NCI-H510A (cell line): ENCODE measurements at regions not wholly inside any gene's neighbourhood (a gene's known extent, or its start where the extent isn't known, plus 50 kb on each side); places are given as distances from the start of the nearest gene placed in this dataset.
A peak's percentile ranks its signal among the peaks of the same experiment; 100 is the strongest.

Experiments
- DNase-seq: peaks from one replicate; lab custom pipeline; 2025; lab: John Stamatoyannopoulos, UW

DNA sequence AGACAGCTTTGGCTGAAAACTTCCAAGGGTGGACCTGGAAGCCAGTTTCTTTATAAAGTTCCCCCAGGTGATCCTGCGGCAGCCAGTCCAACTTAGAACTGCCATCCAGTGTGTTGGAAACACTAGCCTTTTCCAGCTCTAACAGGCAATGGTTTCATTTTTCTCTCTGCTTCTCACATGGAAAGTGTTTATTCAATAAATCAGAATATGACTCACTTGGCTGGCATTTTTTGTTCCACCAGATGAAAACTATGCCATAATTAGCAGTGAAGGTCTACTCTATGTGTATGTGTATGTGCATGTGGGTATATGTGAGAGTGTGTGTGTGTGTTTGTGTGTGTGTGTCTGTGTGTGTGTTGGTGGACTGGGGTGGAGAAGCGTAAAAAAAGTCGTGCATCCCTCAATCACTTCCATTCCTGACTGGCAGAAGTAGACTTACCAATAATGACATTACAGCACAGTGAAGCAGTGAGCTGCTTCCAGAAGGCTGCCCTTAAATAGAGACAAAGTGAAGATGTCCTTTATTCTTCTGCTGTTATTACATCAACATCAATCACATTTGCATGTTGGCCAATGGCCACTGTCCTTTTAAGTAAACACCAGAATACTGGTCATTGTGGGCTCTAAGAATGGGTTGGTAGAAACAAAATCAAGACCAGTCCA lies 90.9 kb upstream of the SETBP1 start:
- DNase-seq: no peak

GRCh38 chr18:44590956-44591670 lies 89.6 kb upstream of the SETBP1 start:
- no peak for DNase-seq

- no peak for DNase-seq
Observed at GRCh38 chr18:44592639-44593038, 88.0 kb upstream of the SETBP1 start.

GRCh38 chr18:44594799-44595467 lies 85.8 kb upstream of the SETBP1 start:
- no peak for DNase-seq

- DNase-seq: no peak
Observed at GRCh38 chr18:44597797-44598196, 82.9 kb upstream of the SETBP1 start.

DNA sequence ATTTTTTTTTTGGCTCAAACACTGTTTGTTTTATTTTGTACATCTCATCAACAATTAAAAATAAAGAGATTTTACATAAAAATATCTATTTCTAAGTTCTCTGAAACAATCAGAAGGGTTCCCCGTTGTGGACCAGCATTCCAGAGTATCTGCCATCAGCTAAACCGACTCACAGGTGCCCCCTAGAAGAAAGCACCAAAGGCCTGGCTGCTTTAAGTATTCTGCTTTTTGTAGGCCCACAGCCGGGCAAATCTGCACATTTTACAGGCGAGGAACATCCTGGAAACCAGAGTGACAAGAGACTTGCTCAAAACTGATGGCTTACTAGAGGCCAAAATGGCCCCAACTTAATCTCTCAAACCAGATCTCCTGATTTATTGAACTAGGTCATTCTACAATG lies 82.2 kb upstream of the SETBP1 start:
- no peak for DNase-seq

- no peak for DNase-seq
Observed at GRCh38 chr18:44599412-44599811, 81.3 kb upstream of the SETBP1 start.

- no peak for DNase-seq
Observed at GRCh38 chr18:44601447-44601846, 79.2 kb upstream of the SETBP1 start.

GRCh38 chr18:44602380-44602779 lies 78.3 kb upstream of the SETBP1 start:
- DNase-seq: no peak

GRCh38 chr18:44602845-44603244 lies 77.8 kb upstream of the SETBP1 start:
- DNase-seq: no peak

DNA sequence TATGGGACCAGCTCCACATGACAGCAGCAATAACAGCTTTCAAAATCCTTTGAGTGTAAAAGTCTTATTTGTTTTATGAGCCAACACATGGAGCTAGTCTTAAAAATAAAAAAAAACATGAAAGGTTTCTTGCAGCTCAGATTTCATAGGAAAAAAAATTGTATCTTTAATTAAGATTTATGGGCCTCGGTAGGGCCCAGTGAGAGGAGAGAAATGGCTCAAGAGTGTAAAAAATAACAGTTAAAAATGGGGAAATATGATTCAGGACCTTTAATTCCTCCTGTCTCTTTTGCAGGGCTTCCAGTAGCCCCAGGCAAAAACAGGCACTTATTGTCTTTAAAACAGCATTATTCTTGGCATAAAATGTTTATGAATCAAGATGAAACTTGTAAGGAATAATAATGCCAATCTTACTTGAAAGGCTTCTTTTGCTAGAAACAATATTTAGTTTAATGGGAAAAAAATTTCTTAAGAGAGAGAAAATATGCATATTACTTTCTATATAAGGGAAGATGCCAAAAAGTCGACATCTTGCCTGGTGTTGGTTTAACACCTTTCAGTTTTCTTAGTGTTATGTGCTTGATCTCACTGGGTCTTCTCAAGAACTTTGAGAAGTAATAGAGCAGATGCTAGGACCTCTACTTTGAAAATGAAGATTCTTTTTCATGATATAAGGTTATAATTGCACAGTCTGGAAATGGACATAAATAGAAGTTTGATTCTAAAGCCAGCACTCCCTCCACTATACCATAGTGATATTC lies 71.3 kb upstream of the SETBP1 start:
- DNase-seq: no peak

- DNase-seq: no peak
Observed at GRCh38 chr18:44620812-44621211, 59.9 kb upstream of the SETBP1 start.

DNA sequence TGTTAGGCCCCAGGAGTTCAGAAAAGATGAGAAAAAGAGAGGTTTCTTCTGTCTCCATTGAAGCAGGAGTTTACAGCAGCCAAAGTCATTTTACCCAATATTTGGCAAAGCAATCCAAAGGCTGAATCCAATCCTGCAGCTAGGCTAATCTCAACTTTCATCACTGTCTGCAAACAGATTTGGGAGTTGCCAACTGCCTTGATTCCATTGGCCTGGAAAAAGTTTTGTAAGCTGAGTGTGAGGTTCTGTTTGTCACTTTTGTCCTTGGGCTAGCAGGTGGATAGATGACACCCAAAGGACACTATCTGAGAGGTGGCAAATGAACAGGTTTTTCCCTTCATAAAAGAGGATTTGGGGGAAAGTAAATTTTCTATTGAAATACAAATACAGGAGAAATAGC lies 56.6 kb upstream of the SETBP1 start:
- DNase-seq: no peak

DNA sequence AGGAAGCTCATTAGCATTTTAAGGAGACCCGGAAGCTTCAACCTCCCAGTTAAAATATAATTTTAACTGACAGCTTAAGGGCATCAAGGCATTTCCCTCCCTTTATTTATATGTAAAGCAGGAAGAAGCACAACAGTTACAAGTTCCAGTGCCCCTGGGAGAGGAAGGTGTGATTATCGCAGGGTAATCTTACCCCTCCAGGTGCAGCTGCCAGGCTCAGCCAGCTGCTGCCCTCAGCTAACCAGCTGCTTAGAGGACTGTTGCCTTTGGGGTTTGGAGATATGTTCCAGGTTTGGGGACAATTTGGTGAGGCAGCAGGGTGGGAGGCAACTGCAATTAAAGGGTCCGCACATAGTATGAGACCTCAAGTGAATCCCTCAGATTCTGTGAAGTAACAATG lies 55.3 kb upstream of the SETBP1 start:
- DNase-seq: peak; percentile 1

DNA sequence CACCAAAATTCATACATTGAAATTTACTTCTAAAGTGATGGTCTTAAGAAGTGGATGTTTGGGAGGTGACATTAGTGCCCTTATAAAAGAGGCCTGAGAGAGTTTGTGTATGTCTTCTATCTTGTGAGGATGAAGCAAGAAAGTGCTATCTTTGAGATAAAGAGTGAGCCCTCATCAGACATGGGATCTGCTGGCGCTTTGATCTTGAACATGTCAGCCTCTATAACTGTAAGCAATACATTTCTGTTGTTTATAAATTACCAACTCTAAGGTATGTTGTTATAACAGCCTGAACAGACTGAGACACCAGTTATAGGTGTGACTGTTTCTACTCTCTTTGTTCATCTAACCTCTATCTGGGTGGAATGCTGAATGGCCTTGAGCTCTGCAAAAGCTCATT lies 54.5 kb upstream of the SETBP1 start:
- no peak for DNase-seq

DNA sequence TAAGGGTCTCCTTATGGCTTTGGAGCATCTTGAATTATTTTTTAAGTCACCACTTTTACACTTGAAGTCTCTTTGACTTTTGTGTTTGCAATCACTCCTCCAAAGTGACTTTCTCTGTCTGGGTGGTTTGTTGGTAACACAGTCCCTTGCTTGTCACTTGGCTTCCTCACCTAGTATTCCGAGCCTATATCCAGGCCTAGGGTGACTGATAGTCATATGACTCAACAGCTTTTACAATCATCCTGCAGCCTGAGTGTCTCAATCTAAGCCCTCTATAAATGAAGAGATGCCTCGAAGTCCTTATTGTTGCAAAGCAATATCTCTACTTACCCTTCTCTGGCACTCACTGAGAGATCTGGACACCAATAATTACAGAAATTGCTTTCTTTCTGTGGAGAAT lies 53.9 kb upstream of the SETBP1 start:
- no peak for DNase-seq

GRCh38 chr18:44627280-44627679 lies 53.4 kb upstream of the SETBP1 start:
- no peak for DNase-seq

- DNase-seq: no peak
Observed at GRCh38 chr18:44629406-44629805, 51.3 kb upstream of the SETBP1 start.

DNA sequence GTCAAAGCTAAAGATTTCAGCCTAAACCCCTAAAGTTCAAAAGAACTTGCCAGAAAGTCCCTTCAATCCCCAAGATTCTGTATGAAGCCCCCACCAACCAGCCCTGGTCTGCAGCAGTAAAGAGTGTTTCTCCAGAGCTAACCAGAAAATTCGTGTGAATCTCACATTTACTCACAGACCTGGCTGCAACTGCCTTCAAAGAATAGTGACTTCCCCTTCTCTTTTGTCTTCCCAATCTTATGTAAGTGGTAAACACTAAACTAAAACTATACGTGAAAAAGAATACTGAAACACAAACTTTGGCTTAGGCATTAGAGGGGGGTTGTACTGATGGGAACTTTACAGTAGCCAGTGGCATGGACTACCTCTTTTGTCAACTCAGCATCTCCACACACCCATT lies 50.6 kb upstream of the SETBP1 start:
- DNase-seq: no peak
